ENCODE measurements at regions not wholly inside any gene's neighbourhood (a gene's known extent, or its start where the extent isn't known, plus 50 kb on each side); places are given as distances from the start of the nearest gene placed in this dataset.

DNA sequence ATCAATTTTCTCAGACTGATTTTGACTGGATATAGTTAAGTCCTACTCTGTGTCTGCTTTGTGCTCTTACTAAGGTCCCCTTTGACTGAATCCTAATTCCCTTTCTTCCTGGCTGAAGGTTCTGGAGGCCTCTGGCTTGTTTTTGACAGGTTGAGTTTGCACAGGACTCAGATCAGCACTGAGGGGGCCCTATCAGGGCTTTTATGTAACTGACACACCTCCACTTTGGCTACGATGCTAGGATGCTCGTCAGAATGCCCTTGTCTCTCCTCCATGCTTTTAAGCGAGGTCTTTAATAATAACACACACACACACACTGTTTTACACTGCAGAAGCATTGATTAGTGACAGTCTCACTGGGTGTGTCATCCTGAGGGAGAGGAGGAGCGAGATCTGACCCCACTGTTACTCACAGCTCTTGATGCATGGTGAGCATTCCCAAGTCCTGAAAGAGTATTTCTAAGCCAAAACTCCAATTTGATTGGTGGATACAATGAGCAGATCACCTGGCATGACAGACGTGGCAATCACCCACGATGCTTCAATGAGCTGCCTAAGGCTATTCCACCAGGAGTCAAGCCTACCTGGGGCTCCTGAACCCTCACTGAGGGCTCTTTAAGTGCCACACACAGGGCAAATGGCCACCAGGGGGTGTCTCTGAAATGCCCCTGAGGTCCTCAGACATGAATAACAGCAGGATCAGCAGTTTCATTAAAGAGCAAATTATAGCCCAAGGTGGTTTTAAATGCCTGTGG, 130.4 kb upstream of the CPEB2 start:
- in situ Hi-C loops (cut with HindIII; ENCODE audit: low sequenced_read_pairs), result no loop called here

DNA sequence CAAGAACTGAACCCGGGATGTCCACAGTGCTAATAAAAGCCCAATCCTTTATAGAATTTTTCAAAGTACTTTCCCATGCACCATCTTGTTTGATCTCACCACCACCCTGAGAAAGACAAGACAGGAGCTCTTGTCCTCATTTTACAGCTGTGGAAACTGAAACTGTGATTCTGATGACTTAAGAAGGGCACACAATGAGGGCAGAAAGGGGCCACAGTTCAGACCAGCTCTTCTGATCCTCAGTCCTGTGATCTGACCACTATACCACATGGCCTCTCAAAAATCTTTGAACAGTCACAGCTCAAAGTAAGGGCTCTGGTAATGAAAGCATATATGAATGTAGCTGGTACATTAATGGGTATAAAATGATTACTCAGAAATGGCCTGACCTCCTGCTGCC, 127.3 kb upstream of the CPEB2 start:
- in situ Hi-C loops (cut with HindIII; ENCODE audit: low sequenced_read_pairs), result no loop called here

DNA sequence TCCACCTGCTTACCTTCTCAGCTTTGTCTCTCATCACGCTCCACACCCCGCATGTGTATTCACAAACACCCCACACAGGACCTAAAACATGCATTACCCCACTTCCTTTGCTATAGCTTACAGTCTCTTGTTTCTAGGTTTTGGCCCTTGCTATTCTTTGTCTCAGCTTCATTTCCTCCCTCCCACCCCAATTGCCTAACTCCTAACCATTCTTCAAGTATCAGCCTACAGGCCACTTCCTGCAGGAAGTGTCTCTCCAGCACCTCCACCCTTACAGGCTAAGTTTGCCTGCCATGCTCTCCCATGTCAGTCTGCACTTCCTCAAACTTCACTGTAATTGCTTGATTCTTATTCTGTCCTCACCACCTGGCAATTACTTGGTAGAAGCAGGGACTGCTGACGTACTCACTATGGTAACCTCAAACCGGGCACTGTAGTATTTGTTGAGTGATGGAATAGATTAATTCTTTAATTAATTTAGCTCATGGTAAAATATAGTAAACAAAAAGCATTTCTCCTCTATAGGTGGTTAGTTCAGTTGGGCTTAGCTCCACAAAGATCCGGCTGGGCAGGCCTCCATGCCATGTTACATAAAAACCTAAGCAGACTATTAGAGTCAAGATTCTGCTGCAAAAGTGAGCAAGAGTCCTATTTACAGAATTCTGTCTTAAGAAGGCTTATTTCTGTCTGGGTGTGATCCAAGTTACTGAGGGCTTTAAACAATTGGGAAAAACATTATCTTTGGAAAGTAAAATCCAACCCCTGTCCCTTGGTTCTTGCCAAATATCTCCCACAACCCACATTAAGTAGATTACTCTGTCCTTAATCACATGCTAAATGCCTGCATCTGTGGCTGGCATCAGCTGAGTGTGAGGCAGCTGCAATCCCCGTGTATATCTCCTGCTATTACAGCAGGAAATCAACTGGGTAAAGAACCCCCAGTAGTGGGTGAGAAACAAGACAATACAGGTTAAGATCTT, 124.7 kb upstream of the CPEB2 start:
- in situ Hi-C loops (cut with HindIII; ENCODE audit: low sequenced_read_pairs), result no loop called here

DNA sequence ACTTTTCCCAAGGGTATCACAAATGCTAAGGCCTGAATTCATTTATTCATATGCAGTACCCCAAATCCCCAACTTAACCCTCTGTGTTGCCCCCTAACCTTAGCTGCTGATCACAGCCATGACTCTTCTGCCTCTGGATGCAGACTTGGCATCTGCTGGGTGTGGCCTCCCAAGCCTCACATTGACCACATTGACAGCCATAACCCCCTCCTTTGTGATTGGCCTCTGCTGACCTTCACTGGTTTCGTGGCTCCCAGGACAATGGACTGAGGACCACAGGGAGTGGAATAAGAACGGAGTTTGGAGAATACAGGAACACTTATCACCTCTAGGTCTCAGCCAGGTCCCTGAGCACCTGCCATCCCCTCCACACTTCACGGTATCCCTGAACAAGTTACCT, 123.6 kb upstream of the CPEB2 start:
- in situ Hi-C loops (cut with HindIII; ENCODE audit: low sequenced_read_pairs), result no loop called here

DNA sequence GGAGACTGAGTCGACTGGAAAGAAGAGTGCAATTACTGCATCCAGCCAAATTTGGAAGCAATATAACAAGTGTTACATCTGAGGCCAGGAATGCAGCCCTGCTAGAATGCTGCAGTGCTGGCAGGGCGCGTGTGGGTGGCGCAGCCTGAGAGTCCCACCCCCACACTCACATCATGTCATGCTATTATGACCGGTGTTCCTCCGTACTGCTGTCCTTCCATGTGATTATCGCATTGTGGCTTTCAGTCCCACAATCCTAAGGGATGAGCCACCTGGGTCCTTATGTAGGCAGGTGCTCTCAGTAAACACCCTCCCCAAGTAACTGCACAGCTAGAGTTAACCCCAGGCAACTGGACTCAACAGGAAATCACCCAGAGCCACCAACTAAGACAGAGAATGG, 122.6 kb upstream of the CPEB2 start:
- in situ Hi-C loops (cut with HindIII; ENCODE audit: low sequenced_read_pairs), result no loop called here

DNA sequence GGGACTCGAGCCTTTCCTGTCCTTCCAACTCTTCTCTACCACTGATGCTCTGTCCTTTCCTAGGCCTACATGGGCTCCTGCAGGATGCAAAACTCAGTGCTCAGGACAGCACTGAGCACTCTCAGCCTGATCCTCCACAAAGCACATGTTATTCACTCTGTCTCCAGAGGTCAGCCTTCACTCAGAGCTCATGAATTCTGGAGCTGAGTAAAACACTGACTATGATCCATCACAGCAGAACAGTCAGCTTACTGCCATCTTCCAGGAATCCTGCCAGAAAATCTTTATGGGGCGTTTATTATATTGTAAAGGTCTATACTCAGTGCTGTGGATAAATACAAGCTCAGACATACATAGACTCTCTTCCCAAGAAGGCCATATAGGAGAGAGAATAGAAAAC, 121.5 kb upstream of the CPEB2 start:
- in situ Hi-C loops (cut with HindIII; ENCODE audit: low sequenced_read_pairs), result no loop called here

DNA sequence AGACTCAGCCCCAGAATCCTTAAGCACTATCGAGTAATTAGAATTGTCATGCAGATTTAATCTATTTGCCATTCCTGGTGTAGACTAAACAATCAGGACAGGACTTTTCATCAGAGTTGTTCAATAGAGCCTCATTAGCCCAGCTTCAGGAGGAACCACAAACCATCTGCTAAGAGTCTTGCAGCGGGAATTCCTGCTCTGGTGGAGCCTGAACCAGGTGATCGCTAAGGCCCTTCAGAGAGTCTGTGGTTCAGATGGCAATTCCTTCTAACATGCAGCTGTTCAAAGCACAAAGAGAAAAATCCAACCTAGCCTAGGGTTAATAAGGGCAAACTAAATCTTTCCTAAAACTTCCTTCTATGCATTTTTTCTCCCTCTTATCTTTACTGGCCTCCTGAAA, 119.1 kb upstream of the CPEB2 start:
- in situ Hi-C loops (cut with HindIII; ENCODE audit: low sequenced_read_pairs), result no loop called here

DNA sequence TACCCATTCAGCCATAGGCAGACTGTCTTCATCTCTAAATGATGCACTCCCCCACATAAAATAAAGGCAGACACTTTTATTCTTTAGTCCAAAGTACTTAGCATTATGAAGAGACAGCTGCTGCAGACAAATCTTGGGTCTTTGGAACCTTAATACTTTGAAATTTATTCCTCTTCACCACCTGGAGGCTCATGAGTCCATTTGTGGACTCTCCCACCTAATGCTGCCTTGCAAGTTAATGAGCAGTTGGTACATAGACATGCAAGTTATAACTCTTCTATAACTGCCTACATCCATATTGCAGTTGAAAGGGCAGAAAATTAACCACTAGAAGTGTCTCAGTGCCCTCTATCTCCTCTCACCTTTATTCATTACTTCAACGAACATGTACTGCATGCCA, 118.6 kb upstream of the CPEB2 start:
- in situ Hi-C loops (cut with HindIII; ENCODE audit: low sequenced_read_pairs), result no loop called here

DNA sequence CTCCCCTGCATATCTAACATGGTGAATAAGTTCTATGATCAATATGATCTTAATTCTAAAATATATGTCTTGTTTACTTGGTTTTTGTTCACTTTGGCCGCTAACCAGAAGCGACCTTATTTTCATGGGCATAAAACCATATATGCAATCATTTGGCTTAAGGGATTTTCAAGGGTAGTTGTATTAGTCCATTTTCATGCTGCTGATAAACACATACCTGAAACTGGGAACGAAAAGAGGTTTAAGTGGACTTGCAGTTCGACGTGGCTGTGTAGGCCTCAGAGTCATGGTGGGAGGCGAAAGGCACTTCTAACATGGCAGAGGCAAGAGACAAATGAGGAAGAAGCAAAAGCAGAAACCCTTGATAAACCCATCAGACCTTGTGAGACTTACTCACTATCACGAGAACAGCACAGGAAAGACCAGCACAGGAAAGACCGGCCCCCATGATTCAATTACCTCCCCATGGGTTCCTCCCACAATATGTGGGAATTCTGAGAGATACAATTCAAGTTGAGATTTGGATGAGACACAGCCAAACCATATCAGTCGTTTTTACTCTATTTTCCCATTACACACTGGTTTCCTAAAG, 114.3 kb upstream of the CPEB2 start:
- in situ Hi-C loops (cut with HindIII; ENCODE audit: low sequenced_read_pairs), result no loop called here

DNA sequence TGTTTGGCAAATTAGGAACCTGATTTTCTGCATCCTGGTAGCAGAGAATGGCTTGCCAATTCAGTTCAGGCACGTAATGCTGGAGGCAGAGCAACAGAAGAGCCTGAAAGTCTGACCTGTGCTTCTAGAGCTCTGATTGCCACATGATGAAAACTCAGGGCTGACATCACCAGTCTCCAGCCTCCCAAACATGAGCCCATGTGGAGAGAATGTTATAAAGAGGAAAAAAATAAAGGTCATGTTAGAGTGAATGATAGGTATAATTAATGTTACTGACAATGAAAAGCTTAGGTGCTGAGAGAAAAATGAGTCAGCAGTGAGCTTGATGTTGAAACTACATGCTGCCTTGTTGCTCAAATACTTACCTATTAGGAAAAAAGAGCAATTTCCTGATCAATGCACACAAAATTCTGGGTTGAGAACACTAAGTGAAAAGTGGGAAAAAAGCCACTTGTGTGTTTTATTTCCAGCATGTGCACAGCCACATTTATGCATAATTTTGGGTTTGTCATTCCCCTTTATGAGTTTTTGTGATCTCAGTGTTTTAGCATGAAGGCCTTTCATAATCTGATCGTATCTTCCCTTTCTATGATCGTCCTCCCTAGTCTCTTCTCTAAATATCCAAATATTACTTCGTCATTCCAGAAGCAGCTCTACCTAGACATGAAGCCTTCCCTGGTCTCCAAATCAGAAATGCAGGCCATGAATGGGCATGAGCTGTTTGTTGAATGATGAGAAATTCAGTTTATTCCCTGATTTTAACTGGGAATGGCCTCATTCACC, 113.3 kb upstream of the CPEB2 start:
- in situ Hi-C loops (cut with HindIII; ENCODE audit: low sequenced_read_pairs), result no loop called here

DNA sequence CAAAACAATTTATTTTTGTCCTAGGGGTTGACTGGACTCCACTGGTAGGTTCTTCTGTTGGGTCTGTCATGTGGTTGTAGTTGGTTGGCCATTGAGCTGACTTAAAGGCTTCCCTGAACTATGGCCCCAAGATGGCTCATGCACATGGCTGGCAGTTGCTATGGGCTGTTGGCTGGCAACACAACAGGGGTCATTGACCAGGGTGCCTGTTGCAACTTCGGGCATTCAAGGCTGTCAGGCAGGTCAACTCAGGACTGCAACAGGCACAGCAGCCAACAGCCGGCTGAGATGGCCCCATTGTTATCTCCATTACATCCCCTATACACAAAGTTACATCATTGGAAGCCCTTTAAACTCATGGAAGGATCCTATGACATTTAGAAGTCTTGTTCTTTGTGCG, 109.7 kb upstream of the CPEB2 start:
- in situ Hi-C loops (cut with HindIII; ENCODE audit: low sequenced_read_pairs), result no loop called here

DNA sequence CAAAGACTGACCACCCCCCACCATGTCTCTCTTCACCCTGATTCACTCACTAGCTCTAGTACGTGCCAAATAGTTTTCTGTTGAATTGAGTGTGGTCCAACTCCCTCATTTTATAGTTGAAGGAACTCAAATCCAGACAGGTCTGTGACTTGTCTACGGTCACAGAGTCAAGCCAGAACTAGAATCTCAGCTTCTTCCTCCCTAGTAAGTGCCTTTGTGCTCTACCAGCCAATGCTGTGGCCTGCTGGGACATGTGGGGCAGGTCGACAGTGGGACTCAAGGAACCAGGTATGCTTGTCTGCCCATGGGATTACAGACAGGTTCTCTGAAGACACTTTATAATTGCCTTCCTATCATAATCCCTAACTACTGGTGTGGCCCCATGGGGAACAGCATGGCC, 108.6 kb upstream of the CPEB2 start:
- in situ Hi-C loops (cut with HindIII; ENCODE audit: low sequenced_read_pairs), result no loop called here

DNA sequence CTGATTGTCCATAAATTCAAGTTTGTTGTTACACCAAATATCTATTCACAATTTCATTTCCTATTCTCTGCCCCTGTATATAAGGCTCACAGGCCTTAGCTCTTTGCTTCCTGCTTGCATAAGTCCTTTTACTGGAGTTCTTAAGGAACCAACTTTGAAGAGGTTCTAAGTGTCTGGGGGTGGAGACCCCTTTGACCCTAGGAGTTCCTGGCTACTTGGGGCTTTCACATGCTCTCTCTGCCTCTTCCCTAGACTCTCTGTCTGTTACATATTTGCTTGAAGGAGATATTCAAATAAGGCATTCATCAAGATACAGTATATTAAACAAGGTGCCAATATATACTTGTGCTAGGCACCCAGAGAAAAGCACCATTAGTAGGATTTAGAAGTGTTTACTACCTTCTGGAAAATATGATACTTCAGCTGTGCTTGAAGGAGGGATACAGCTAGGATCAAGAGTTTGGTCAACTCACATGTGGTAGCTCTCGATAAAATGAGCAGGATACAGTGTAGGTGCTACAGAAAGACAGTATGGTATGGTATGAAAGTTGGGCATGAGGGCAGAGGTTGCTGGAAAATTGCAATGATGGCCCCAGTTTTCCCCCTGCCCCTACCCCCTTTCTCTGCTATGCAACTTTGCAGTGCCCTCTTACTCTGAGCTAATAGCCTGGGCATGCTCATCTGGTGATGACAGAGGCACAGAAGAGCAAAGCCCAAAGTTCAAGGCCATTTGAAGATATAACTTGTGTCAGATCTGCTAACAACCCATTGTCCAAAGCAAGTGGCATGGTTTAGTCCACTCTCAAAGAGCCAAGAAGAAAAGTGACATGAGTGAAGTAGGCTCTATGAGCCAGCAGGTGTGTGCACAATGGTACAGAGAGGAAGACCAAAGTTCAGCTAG, 107.6 kb upstream of the CPEB2 start:
- in situ Hi-C loops (cut with HindIII; ENCODE audit: low sequenced_read_pairs), result no loop called here

DNA sequence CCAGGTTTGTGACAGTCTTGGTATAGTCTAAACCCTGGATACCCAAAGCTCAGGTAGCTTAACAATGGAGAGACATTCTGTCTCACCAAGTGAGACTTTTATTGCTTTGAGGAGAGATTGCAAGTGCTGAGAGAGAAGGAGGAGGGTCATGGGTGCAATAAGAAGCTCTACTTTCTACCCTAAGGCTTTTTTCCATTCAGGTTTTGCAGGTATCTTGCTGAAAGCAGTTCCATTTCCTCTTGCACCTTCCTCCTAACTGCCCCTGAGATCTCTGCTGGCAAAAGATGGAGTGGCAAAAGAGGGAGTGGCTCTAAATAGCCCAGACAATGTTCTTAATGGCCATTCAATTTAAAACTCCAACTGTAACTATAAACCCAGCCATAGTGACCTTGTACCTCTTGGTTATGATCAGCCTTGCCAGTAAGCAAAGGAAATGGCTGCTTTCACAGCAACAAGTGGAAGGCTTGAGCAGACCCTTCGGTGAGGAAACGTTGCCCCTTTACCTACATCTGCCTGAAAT, 105.6 kb upstream of the CPEB2 start:
- in situ Hi-C loops (cut with HindIII; ENCODE audit: low sequenced_read_pairs), result no loop called here

DNA sequence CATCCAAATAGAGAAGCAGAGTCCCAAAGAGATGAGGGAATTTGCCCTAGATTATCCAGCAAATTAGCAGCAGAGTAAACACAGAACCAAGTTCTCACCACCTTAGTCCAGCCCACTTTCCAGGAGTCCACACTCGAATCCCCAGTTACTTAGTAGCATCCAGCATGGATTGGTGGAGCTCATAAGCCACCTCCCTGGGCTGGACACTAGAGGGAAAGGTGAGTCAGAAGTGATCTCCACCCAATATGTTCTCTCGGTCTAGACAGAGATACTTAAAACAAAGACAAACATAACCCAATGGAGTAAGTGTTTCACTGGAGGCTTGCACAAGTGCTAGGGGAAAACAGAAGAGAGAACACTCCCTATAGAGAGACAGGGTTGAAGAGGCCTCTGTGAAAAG, 105.1 kb upstream of the CPEB2 start:
- in situ Hi-C loops (cut with HindIII; ENCODE audit: low sequenced_read_pairs), result no loop called here

DNA sequence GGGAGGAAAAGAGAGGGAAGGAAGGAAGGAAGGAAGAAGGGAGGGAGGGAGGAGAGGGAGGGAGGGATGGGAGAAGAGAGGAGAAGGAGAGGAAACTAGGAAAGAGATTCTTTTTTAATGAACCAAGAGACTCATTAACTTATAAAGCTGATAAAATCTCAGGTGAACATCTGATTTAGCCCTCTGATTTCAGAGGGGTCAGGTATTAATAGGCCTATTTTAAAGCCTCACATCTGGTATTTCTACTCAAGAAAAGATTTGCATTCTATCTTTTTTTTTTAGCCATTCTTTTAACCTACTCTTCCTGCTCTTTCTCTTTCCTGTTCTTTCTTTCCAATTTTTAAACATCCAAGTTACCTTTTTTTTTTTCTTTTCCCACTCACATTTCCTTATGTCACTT, 103.3 kb upstream of the CPEB2 start:
- in situ Hi-C loops (cut with HindIII; ENCODE audit: low sequenced_read_pairs), result no loop called here

DNA sequence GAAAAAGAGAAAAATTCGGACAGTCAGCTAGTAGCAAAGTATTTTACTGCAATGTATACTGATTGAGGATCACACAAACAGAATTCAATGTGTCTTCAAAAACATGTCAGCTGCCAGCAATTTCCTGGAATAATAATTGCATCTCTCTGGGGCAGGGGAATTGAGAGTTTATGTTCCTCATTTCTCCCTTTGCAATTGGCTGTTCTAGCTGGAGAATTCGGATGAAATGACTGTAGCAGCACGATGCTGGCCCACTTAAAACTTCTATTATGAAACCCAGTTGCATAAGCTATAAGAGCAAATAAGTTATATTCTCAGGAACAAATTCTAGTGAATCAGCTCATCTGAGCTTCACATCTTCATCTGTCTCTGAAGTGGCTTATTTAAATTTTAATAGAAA, 99.9 kb upstream of the CPEB2 start:
- in situ Hi-C loops (cut with HindIII; ENCODE audit: low sequenced_read_pairs), result no loop called here

DNA sequence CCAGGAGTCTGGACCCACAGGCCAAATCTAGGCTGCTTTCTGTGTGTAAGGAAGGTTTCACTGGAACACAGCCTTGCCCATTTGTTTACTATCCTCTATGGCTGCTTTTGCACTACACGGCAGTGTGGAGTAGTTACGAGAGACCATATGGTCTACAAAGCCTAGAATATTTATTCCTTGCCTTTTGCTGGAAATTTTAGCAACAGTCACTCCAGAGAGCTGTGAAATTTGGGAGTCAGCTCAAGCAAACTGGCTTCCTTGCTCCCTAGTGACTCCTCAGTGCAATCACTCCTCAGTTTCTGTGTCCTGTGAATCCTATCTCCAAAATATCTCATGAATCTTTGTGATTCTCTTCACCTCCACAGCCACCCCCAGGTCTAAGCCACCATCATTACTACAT, 99.0 kb upstream of the CPEB2 start:
- in situ Hi-C loops (cut with HindIII; ENCODE audit: low sequenced_read_pairs), result no loop called here

DNA sequence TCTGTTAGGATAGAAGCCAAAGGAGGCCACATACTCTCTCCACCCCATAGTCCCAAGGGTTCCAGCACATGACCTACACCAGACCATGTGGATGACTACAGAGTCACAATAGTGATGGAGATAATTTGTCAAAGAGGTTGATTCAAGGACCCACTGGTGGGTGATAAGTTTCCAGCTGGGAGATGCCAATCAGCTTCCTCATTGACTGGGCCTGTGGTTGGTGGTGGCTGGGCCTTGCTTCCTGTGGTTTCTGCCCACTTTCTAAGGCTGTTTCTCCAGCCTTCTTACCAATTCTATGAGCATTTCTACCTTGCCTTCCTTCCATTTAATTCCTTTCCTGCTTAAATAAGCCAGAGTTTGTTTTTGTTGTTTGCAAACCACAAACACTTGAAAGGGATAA, 95.5 kb upstream of the CPEB2 start:
- in situ Hi-C loops (cut with HindIII; ENCODE audit: low sequenced_read_pairs), result no loop called here

DNA sequence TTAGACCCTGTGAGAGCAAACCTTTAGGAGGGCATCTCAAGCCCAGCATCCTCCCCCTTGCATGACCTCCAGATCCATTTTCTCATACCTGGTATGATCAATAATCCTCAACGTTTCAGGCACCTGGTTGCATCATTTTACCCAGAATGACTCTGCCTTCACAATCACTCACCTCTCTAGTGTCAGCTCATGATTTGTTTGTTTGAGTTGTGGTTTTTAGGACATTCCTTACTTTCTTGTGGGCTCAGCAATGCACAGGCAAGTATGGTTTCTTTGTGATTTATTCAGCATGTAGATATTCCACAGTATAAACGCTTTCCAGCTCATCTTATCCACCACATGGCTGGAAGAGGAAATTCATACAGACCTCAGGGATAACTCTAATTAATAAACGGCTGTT, 93.6 kb upstream of the CPEB2 start:
- in situ Hi-C loops (cut with HindIII; ENCODE audit: low sequenced_read_pairs), result no loop called here
